Neural cell (in vitro differentiated cells): ENCODE measurements at regions not wholly inside any gene's neighbourhood (a gene's known extent, or its start where the extent isn't known, plus 50 kb on each side); places are given as distances from the start of the nearest gene placed in this dataset.

Experiments
- H2AFZ ChIP-seq: fragments of 200-600, 300-800 bp; sonication (generic), shearing (Covaris generic); 2 replicates; pipeline ENCODE4 v1.6.0; 2014; ENCODE audit warnings: low read depth, mild to moderate bottlenecking, antibody characterized with exemption, low read length, moderate library complexity
- H3F3A ChIP-seq: fragments of 200-600 bp; shearing (Covaris generic); 2 replicates; pipeline ENCODE4 v1.6.1; 2016; ENCODE audit warnings: mild to moderate bottlenecking, moderate library complexity, mixed read lengths, antibody characterized with exemption, low read length; ENCODE audit not compliant: insufficient read depth, poor library complexity, severe bottlenecking
- H3K27ac ChIP-seq: fragments of 200-600, 300-800 bp; sonication (generic), shearing (Covaris generic); 2 replicates; pipeline ENCODE4 v1.5.1; 2014; ENCODE audit warnings: mild to moderate bottlenecking, low read length, moderate library complexity
- H3K27me3 ChIP-seq: fragments of 300-800, 200-600 bp; sonication (generic), shearing (Covaris generic); 2 replicates; pipeline ENCODE4 v1.6.0; 2014; ENCODE audit warnings: mild to moderate bottlenecking, low read depth, low read length, moderate library complexity; ENCODE audit not compliant: insufficient read depth
- H3K36me3 ChIP-seq: fragments of 300-800, 200-600 bp; sonication (generic), shearing (Covaris generic); 2 replicates; pipeline ENCODE4 v1.5.1; 2014; ENCODE audit warnings: mild to moderate bottlenecking, antibody characterized with exemption, low read length, moderate library complexity; ENCODE audit not compliant: insufficient read depth
- H3K4me2 ChIP-seq: fragments of 300-800, 200-600 bp; sonication (generic), shearing (Covaris generic); 2 replicates; pipeline ENCODE4 v1.6.0; 2014; ENCODE audit warnings: mild to moderate bottlenecking, low read length
- H3K4me3 ChIP-seq: fragments of 300-800, 200-600 bp; sonication (generic), shearing (Covaris generic); 2 replicates; pipeline ENCODE4 v1.5.1; 2014; ENCODE audit warnings: mild to moderate bottlenecking, low read length, moderate library complexity
- H3K79me2 ChIP-seq: fragments of 200-600 bp; shearing (Covaris generic); replicated peaks from 2 replicates; pipeline ENCODE4 v1.6.0; 2014; ENCODE audit warnings: mild to moderate bottlenecking, low read length, moderate library complexity; ENCODE audit not compliant: insufficient read depth
- H3K9ac ChIP-seq: fragments of 300-800, 200-600 bp; sonication (generic), shearing (Covaris generic); 2 replicates; pipeline ENCODE4 v1.6.1; 2016; ENCODE audit warnings: mild to moderate bottlenecking, low read length, mixed read lengths
- H3K9me2 ChIP-seq: fragments of 200-600 bp; shearing (Covaris generic); 2 replicates; pipeline ENCODE4 v1.6.1; 2016; ENCODE audit warnings: mild to moderate bottlenecking, low read length, mixed read lengths; ENCODE audit not compliant: insufficient read depth
- H3K9me3 ChIP-seq: fragments of 200-600, 300-800 bp; sonication (generic), shearing (Covaris generic); 2 replicates; pipeline ENCODE4 v1.6.1; 2016; ENCODE audit warnings: mild to moderate bottlenecking, mixed run types, low read length, moderate library complexity, mixed read lengths
- H4K20me1 ChIP-seq: fragments of 200-600 bp; shearing (Covaris generic); 2 replicates; pipeline ENCODE4 v1.6.1; 2016; ENCODE audit warnings: mild to moderate bottlenecking, mixed run types; ENCODE audit not compliant: insufficient read depth
- CTCF ChIP-seq: fragments of 450-650 bp; IDR thresholded peaks from 2 replicates; pipeline ENCODE4 v1.5.1; 2014; ENCODE audit warnings: antibody characterized with exemption, mild to moderate bottlenecking, moderate library complexity; ENCODE audit not compliant: poor library complexity, severe bottlenecking
- EP300 ChIP-seq: fragments of 450-650 bp; conservative IDR thresholded peaks from 2 replicates; pipeline ENCODE4 v1.6.1; 2014; ENCODE audit warnings: antibody characterized with exemption, mild to moderate bottlenecking, moderate library complexity; ENCODE audit not compliant: poor library complexity, severe bottlenecking
- EZH2 ChIP-seq: fragments of 200-600, 300-800 bp; shearing (Covaris generic), sonication (generic); IDR thresholded peaks from 2 replicates; pipeline ENCODE4 v1.6.1; 2014; ENCODE audit warnings: antibody characterized with exemption, low read length, borderline replicate concordance, mild to moderate bottlenecking; ENCODE audit not compliant: insufficient read depth, poor library complexity, severe bottlenecking
- MXI1 ChIP-seq: fragments of 450-650 bp; conservative IDR thresholded peaks from 2 replicates; pipeline ENCODE4 v1.6.1; 2014; ENCODE audit warnings: antibody characterized with exemption, mild to moderate bottlenecking; ENCODE audit not compliant: poor library complexity, severe bottlenecking
- POLR2AphosphoS5 ChIP-seq: IDR thresholded peaks from 2 replicates; pipeline ENCODE4 v1.6.1; 2012
- RAD21 ChIP-seq: fragments of 450-650 bp; conservative IDR thresholded peaks from 2 replicates; pipeline ENCODE4 v1.6.1; 2014; ENCODE audit warnings: antibody characterized with exemption, mild to moderate bottlenecking, moderate library complexity
- REST ChIP-seq: IDR thresholded peaks from 2 replicates; pipeline ENCODE4 v1.6.1; 2012; ENCODE audit warnings: borderline replicate concordance
- SMC3 ChIP-seq: fragments of 450-650 bp; conservative IDR thresholded peaks from 2 replicates; pipeline ENCODE4 v1.6.1; 2014; ENCODE audit warnings: antibody characterized with exemption, mild to moderate bottlenecking, moderate library complexity; ENCODE audit not compliant: poor library complexity
- TAF1 ChIP-seq: IDR thresholded peaks from 2 replicates; pipeline ENCODE4 v1.6.1; 2012; ENCODE audit warnings: low read depth

- no peak overlapping the region for H3K4me3 ChIP-seq
- H3K4me2 ChIP-seq, result no peak overlapping the region
- H3K9ac ChIP-seq, result no peak overlapping the region
- TF ChIP-seq RAD21, result no peak
- no peak for TF ChIP-seq REST
- no peak for TF ChIP-seq SMC3
- no peak for TF ChIP-seq MXI1
- TF ChIP-seq CTCF, result no peak
- TF ChIP-seq TAF1, result no peak
- no peak for TF ChIP-seq EP300
- no peaks in the 10 kb centered on the region for H3F3A ChIP-seq
- H3K27me3 ChIP-seq, result no peaks in the 10 kb centered on the region
- H3K36me3 ChIP-seq, result no peaks in the 10 kb centered on the region
- no peaks in the 10 kb centered on the region for H3K9me2 ChIP-seq
- no peak overlapping the region for H3K27ac ChIP-seq
- H4K20me1 ChIP-seq, result no peaks in the 10 kb centered on the region
- no peaks in the 10 kb centered on the region for H3K9me3 ChIP-seq
- H3K79me2 ChIP-seq, result no peaks in the 10 kb centered on the region
- H2AFZ ChIP-seq, result no peak overlapping the region
These were observed 75.6 kb downstream of the RMI2 start for GRCh38 chr16:11420895-11421294.

- H4K20me1 ChIP-seq, result no peaks in the 10 kb centered on the region
- H3F3A ChIP-seq, result no peaks in the 10 kb centered on the region
- no peak overlapping the region for H3K27ac ChIP-seq
- no peaks in the 10 kb centered on the region for H3K9me3 ChIP-seq
- H3K9me2 ChIP-seq, result no peaks in the 10 kb centered on the region
- no peak overlapping the region for H2AFZ ChIP-seq
- H3K4me3 ChIP-seq, result no peak overlapping the region
- H3K4me2 ChIP-seq, result no peak overlapping the region
- no peaks in the 10 kb centered on the region for H3K27me3 ChIP-seq
- no peak overlapping the region for H3K9ac ChIP-seq
- H3K79me2 ChIP-seq, result no peaks in the 10 kb centered on the region
- no peak for TF ChIP-seq TAF1
- no peak for TF ChIP-seq CTCF
- TF ChIP-seq RAD21, result no peak
- TF ChIP-seq POLR2AphosphoS5, result no peak
- TF ChIP-seq MXI1, result no peak
- no peak for TF ChIP-seq SMC3
- no peak for TF ChIP-seq EZH2
- no peak for TF ChIP-seq REST
- no peak for TF ChIP-seq EP300
- H3K36me3 ChIP-seq, result no peaks in the 10 kb centered on the region
These were observed 77.4 kb downstream of the RMI2 start for GRCh38 chr16:11422381-11423314.
